Tibial nerve (tissue), 4 donors: ENCODE measurements at regions not wholly inside any gene's neighbourhood (a gene's known extent, or its start where the extent isn't known, plus 50 kb on each side); places are given as distances from the start of the nearest gene placed in this dataset.

ENCODE experiments used
- DNase-seq, 2 donors: peaks; one replicate each; pipeline ENCODE4 v3.0.0-alpha.2; 2019; ENCODE audit warnings: low spot score in 2 of 2
- H3K27ac ChIP-seq, 4 donors: fragments of 200-600 bp; sonication (generic) in 3 of 4; one replicate each; pipeline ENCODE4 v1.5.1; 2017 to 2019; ENCODE audit warnings: mild to moderate bottlenecking in 1 of 4
- H3K27me3 ChIP-seq, 2 donors: fragments of 200-600 bp; sonication (generic) in 1 of 2; one replicate each; pipeline versions ENCODE4 v1.5.1 to v1.6.0; 2017 to 2019
- H3K36me3 ChIP-seq, 3 donors: fragments of 200-600 bp; sonication (generic); one replicate each; pipeline ENCODE4 v1.5.1; 2018 to 2019
- H3K4me1 ChIP-seq, 4 donors: fragments of 200-600 bp; sonication (generic) in 3 of 4; one replicate each; pipeline ENCODE4 v1.5.1; 2017 to 2019
- H3K4me3 ChIP-seq, 4 donors: fragments of 200-600 bp; sonication (generic) in 3 of 4; one replicate each; pipeline ENCODE4 v1.5.1; 2017 to 2019; ENCODE audit warnings: mild to moderate bottlenecking in 1 of 4, moderate library complexity in 1 of 4
- H3K9me3 ChIP-seq, 4 donors: fragments of 200-600 bp; sonication (generic) in 3 of 4; one replicate each; pipeline ENCODE4 v1.5.1; 2017 to 2019
- EP300 ChIP-seq, 2 donors: sonication (generic); formaldehyde crosslinking; IDR thresholded peaks; one replicate each; pipeline ENCODE4 v1.6.1; 2017; ENCODE audit warnings: antibody characterized with exemption in 2 of 2, mild to moderate bottlenecking in 1 of 2
- POLR2A ChIP-seq, 2 donors: fragments of 450-650 bp; IDR thresholded peaks; one replicate each; pipeline ENCODE4 v1.6.1; 2017; ENCODE audit warnings: antibody characterized with exemption in 2 of 2, mild to moderate bottlenecking in 2 of 2, moderate library complexity in 2 of 2
- WGBS, 2 donors: methylation state at CpG; one replicate each; pipeline ENCODE4 v1.1.5; 2018; 5-methylcytosine and 5-hydroxymethylcytosine counted together
- TF ChIP-seq, protein P1 (sequence below), 5 experiments: fragments of 200-600 bp in 3 of 5; fragments of 450-650 bp in 2 of 5; sonication (generic) in 3 of 5; IDR thresholded peaks; one replicate each; pipeline ENCODE4 v1.5.1; 2016 to 2019; ENCODE audit warnings: antibody characterized with exemption in 5 of 5, mild to moderate bottlenecking in 3 of 5, moderate library complexity in 2 of 5

DNA sequence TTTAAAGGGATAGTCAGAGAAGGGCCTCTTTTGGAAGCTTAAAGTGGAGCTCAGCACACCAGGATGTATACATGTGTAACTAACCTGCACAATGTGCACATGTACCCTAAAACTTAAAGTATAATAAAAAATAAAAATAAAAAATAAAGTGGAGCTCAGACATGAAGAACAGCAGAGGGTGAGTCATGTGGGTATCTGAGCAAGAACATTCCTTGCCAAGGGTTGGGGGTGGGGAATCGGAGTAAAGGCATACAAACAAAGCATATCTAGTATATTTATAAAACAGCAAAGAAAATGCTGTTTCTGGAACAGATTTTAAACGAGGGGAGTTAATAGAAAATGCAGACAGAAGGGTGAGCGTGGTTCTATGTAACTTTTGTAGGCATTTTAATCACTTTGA is 562.6 kb upstream of the ANO3 start:
- Histone ChIP-seq H3K4me3 (no peak overlapping the region), H3K9me3 (no peaks in the 10 kb centered on the region), H3K27me3 (no peaks in the 10 kb centered on the region), H3K4me1 (no peaks in the 10 kb centered on the region), H3K27ac (no peak overlapping the region), H3K36me3 (no peaks in the 10 kb centered on the region)
- TF ChIP-seq, protein P1, sequence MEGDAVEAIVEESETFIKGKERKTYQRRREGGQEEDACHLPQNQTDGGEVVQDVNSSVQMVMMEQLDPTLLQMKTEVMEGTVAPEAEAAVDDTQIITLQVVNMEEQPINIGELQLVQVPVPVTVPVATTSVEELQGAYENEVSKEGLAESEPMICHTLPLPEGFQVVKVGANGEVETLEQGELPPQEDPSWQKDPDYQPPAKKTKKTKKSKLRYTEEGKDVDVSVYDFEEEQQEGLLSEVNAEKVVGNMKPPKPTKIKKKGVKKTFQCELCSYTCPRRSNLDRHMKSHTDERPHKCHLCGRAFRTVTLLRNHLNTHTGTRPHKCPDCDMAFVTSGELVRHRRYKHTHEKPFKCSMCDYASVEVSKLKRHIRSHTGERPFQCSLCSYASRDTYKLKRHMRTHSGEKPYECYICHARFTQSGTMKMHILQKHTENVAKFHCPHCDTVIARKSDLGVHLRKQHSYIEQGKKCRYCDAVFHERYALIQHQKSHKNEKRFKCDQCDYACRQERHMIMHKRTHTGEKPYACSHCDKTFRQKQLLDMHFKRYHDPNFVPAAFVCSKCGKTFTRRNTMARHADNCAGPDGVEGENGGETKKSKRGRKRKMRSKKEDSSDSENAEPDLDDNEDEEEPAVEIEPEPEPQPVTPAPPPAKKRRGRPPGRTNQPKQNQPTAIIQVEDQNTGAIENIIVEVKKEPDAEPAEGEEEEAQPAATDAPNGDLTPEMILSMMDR (IDR thresholded peaks at IDR 0.05): no peak
- TF ChIP-seq EP300 (IDR thresholded peaks at IDR 0.05) (no peak), POLR2A (IDR thresholded peaks at IDR 0.05) (no peak)
- WGBS, 2 donors: 49 to 51% methylated on average over 3 of the region's 3 CpGs
- DNase-seq: no peak

DNA sequence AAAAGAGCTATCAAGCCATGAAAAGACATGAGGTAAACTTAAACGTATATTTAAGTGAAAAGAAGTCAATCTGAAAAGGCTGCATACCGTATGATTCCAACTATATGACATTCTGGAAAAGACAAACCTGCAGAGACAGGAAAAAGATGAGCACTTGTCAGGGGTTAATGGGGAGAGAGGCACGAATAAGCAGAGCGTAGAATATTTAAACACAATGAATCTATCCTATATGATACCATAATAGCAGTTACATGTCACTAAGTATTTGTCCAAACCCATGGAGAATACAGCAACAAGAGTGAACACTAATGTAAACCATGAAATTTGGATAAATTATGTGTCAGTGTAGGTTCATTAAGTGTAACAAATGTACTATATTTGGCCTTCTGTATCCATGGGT is 560.3 kb upstream of the ANO3 start:
- DNase-seq: no peak
- Histone ChIP-seq H3K4me3 (no peak overlapping the region), H3K27ac (no peak overlapping the region), H3K4me1 (no peaks in the 10 kb centered on the region), H3K27me3 (no peaks in the 10 kb centered on the region), H3K36me3 (no peaks in the 10 kb centered on the region), H3K9me3 (no peaks in the 10 kb centered on the region)
- TF ChIP-seq, protein P1 (IDR thresholded peaks at IDR 0.05): no peak
- TF ChIP-seq EP300 (IDR thresholded peaks at IDR 0.05): no peak
- TF ChIP-seq POLR2A (IDR thresholded peaks at IDR 0.05): no peak
- WGBS, 2 donors: 62 to 78% methylated on average over 4 of the region's 4 CpGs

DNA sequence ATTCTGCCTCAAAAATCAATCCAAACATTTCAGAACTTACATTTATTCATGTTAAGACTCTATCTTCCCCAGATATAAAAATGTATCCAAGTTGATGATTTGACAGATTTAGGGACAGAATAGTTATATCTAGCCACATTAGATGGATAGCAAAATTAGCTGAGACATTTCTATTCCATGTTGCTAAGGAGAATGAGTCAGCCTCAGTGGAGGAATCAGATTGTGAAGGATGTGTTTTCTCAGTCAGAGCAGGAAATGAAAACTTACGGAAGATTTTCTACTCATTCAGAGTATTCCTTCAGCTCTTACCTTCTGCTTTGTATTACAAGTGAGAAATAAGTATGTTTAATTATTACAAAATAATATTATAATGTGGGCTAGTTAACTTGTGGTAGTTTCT is 556.3 kb upstream of the ANO3 start:
- Histone ChIP-seq H3K9me3 (no peaks in the 10 kb centered on the region), H3K4me3 (no peak overlapping the region), H3K36me3 (no peaks in the 10 kb centered on the region), H3K27me3 (no peaks in the 10 kb centered on the region), H3K27ac (no peak overlapping the region), H3K4me1 (no peaks in the 10 kb centered on the region)
- TF ChIP-seq EP300 (IDR thresholded peaks at IDR 0.05) (no peak), POLR2A (IDR thresholded peaks at IDR 0.05) (no peak)
- TF ChIP-seq, protein P1 (IDR thresholded peaks at IDR 0.05): no peak
- no peak for DNase-seq
- WGBS, 2 donors: 57 to 67% methylated on average over 1 of the region's 1 CpG

DNA sequence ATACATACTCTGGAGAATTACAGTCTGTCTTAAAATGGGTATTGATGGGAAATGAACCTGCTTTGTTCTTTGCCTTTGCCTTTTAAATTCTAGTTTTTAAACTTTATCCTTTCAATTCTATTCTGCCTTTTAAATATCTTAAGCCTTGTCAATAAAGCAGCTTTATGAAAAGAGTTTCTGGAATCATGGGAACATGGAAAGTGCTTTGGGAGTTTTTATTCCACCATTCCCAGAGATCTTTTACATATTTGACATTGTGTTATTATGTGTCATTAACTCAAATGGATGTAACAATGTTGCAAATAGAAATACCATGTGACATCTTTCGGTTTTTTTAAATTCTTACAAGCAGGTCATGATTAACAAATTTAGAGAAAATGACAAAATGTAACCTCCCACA is 555.7 kb upstream of the ANO3 start:
- Histone ChIP-seq H3K36me3 (no peaks in the 10 kb centered on the region), H3K4me1 (no peaks in the 10 kb centered on the region), H3K27ac (no peak overlapping the region), H3K9me3 (no peaks in the 10 kb centered on the region), H3K27me3 (no peaks in the 10 kb centered on the region), H3K4me3 (no peak overlapping the region)
- TF ChIP-seq EP300 (IDR thresholded peaks at IDR 0.05) (no peak), POLR2A (IDR thresholded peaks at IDR 0.05) (no peak)
- TF ChIP-seq, protein P1 (IDR thresholded peaks at IDR 0.05): no peak
- WGBS, 2 donors: 85 to 88% methylated on average over 1 of the region's 1 CpG
- no peak for DNase-seq

DNA sequence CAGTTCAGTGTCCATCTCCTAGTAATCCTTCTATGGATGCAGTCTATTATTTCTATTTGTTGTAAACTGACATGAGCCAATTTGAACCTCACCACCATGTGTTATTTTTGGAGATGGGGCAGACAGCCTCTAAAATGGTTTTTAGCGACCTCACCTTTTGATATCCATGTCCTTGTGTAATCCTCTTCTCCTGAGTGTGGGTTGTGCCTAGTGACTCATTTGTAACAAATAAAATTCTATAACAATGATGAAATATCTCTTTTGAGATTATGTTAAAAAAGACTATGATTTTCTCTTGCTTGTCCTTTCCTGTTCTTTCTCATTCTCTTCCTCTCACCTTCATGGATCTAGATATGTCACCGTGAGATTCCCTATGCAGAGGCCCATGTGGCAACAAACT is 554.6 kb upstream of the ANO3 start:
- Histone ChIP-seq H3K36me3 (no peaks in the 10 kb centered on the region), H3K9me3 (no peaks in the 10 kb centered on the region), H3K4me1 (no peaks in the 10 kb centered on the region), H3K27ac (no peak overlapping the region), H3K27me3 (no peaks in the 10 kb centered on the region), H3K4me3 (no peak overlapping the region)
- no peak for TF ChIP-seq POLR2A (IDR thresholded peaks at IDR 0.05)
- TF ChIP-seq, protein P1 (IDR thresholded peaks at IDR 0.05): no peak
- TF ChIP-seq EP300 (IDR thresholded peaks at IDR 0.05): no peak
- DNase-seq: no peak
- 80 to 87% methylated on average over 2 of the region's 2 CpGs for WGBS, 2 donors
